ENCODE measurements at regions not wholly inside any gene's neighbourhood (a gene's known extent, or its start where the extent isn't known, plus 50 kb on each side); places are given as distances from the start of the nearest gene placed in this dataset.

DNA sequence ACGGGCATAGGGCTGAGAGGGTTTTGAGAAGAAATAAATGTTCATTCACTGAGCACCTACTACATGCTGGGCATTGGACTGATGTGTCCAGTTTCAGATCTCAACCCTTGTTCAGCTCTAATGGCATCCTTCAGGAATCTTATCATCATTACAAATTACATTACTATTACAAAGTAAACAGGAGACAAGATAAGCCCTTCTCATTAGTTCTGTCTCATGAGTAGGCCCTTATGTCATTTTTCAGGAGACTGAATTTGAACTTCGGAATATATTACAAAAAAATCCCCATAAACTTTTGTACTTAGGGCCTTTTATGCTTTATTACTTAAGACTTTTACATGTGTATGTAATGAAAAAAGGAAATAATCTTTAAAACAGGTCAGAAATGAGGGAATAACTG is 289.7 kb downstream of the BAMBI start:
- H3K27me3 ChIP-seq = no peaks in the 10 kb centered on the region
- no peaks in the 10 kb centered on the region for H3K9me3 ChIP-seq
- H3K27ac ChIP-seq = no peak overlapping the region
- TF ChIP-seq POLR2A (IDR thresholded peaks at IDR 0.05) = no peak
- TF ChIP-seq, protein P1, sequence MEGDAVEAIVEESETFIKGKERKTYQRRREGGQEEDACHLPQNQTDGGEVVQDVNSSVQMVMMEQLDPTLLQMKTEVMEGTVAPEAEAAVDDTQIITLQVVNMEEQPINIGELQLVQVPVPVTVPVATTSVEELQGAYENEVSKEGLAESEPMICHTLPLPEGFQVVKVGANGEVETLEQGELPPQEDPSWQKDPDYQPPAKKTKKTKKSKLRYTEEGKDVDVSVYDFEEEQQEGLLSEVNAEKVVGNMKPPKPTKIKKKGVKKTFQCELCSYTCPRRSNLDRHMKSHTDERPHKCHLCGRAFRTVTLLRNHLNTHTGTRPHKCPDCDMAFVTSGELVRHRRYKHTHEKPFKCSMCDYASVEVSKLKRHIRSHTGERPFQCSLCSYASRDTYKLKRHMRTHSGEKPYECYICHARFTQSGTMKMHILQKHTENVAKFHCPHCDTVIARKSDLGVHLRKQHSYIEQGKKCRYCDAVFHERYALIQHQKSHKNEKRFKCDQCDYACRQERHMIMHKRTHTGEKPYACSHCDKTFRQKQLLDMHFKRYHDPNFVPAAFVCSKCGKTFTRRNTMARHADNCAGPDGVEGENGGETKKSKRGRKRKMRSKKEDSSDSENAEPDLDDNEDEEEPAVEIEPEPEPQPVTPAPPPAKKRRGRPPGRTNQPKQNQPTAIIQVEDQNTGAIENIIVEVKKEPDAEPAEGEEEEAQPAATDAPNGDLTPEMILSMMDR (IDR thresholded peaks at IDR 0.05) = no peak
- intact Hi-C loops (cut with DNase I; ENCODE audit: low total_unique reads) = no loop called here
- no peaks in the 10 kb centered on the region for H3K4me1 ChIP-seq
- no peak overlapping the region for H3K4me3 ChIP-seq
- no peaks in the 10 kb centered on the region for H3K36me3 ChIP-seq (ENCODE audit: low read depth, missing control alignments)
- WGBS, 2 donors = 90 to 94% methylated on average over 2 of the region's 2 CpGs
- no peak for DNase-seq

DNA sequence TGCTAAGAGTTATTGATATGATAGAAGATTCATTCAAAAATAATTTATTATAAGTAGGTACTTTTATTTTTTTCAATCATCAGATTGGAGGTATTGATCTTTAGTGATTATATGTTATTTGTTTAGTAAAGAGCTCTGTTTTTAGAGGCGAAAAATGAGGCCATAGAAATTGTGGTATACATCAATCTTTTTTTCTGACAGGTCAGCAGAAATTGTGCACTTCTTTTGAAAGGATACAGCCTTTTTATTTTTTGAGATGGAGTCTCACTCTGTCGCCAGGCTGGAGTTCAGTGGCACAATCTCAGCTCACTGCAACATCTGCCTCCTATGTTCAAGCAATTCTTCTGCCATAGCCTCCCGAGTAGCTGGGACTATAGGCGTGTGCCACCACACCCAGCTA is 292.1 kb downstream of the BAMBI start:
- intact Hi-C loops (cut with DNase I; ENCODE audit: low total_unique reads) = no loop called here
- Histone ChIP-seq H3K4me1 (no peaks in the 10 kb centered on the region), H3K27me3 (no peaks in the 10 kb centered on the region), H3K27ac (no peak overlapping the region), H3K36me3 (ENCODE audit: low read depth, missing control alignments) (no peaks in the 10 kb centered on the region), H3K4me3 (no peak overlapping the region), H3K9me3 (no peaks in the 10 kb centered on the region)
- DNase-seq = no peak
- 73 to 88% methylated on average over 4 of the region's 4 CpGs for WGBS, 2 donors
- no peak for TF ChIP-seq POLR2A (IDR thresholded peaks at IDR 0.05)
- TF ChIP-seq, protein P1 (IDR thresholded peaks at IDR 0.05) = no peak

DNA sequence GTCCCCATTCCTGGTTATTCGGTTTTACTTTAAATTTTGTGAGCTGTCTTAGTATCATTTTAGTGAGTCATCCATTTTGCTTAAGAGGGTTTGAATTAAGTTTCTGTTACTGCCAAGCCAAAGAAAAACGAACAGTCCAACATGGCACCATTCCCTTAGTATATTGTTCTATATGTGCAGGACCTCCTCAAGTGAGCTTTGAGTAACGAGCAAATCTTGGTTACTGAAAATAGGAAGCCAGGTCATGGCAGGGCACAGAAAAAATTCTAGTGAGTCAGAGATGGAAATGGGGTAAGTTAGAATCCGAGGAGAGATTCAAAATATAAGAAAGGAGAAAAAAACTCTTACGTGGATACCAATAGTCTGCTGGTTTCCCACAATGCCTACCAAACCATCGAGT is 292.9 kb downstream of the BAMBI start:
- no peaks in the 10 kb centered on the region for H3K4me1 ChIP-seq
- no peak overlapping the region for H3K27ac ChIP-seq
- no peaks in the 10 kb centered on the region for H3K36me3 ChIP-seq (ENCODE audit: low read depth, missing control alignments)
- 89 to 90% methylated on average over 6 of the region's 6 CpGs for WGBS, 2 donors
- no peaks in the 10 kb centered on the region for H3K9me3 ChIP-seq
- DNase-seq = no peak
- intact Hi-C loops (cut with DNase I; ENCODE audit: low total_unique reads) = no loop called here
- no peak overlapping the region for H3K4me3 ChIP-seq
- no peak for TF ChIP-seq POLR2A (IDR thresholded peaks at IDR 0.05)
- TF ChIP-seq, protein P1 (IDR thresholded peaks at IDR 0.05) = no peak
- H3K27me3 ChIP-seq = no peaks in the 10 kb centered on the region

DNA sequence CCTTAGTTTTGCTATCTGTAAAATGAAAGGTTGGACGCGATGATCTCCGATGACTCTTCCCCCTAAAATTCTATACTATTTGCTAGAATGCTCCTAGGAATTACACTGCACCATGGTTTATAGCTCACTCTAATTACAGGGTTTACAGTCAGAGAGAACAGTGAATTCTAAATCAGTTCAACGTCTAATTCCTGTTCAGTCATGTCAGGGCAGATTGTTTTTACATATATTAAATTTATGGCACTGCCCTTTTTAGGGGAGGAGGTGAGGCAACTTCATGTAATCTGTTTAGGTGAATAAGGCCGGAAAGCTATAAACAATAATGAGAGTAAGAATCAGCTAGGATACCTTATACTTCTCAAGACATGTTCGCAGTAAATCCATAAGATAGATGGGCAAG is 293.9 kb downstream of the BAMBI start:
- WGBS, 2 donors = 92 to 94% methylated on average over 6 of the region's 6 CpGs
- no peaks in the 10 kb centered on the region for H3K27me3 ChIP-seq
- peaks cover 8% of the 10 kb centered on the region for H3K4me1 ChIP-seq
- H3K4me3 ChIP-seq = no peak overlapping the region
- intact Hi-C loops (cut with DNase I; ENCODE audit: low total_unique reads) = no loop called here
- TF ChIP-seq POLR2A (IDR thresholded peaks at IDR 0.05) = no peak
- TF ChIP-seq, protein P1 (IDR thresholded peaks at IDR 0.05) = no peak
- no peak overlapping the region for H3K27ac ChIP-seq
- no peaks in the 10 kb centered on the region for H3K36me3 ChIP-seq (ENCODE audit: low read depth, missing control alignments)
- no peaks in the 10 kb centered on the region for H3K9me3 ChIP-seq
- no peak for DNase-seq

DNA sequence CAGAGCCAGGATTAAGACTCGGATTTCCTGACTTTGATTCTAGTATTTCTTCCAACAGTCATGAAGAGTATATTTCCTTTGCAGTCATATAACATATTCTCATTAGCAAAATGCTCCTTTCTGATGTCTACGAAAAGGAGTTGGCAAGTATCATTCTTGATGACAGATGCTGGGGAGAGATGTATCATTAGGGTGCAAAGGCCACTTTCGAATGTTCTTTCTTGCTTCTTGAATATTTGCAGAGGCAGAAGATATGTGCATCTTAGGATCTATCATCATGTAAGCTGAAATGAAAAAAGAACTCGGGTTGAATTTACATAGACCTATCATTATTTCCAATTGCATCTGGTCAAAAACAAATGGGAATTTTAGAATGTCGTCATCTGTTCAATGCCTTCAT is 294.4 kb downstream of the BAMBI start:
- no peak overlapping the region for H3K4me3 ChIP-seq
- H3K27ac ChIP-seq = no peak overlapping the region
- H3K9me3 ChIP-seq = no peaks in the 10 kb centered on the region
- TF ChIP-seq, protein P1 (IDR thresholded peaks at IDR 0.05) = no peak
- no peak for TF ChIP-seq POLR2A (IDR thresholded peaks at IDR 0.05)
- no peaks in the 10 kb centered on the region for H3K36me3 ChIP-seq (ENCODE audit: low read depth, missing control alignments)
- 85 to 86% methylated on average over 5 of the region's 5 CpGs for WGBS, 2 donors
- DNase-seq = no peak
- intact Hi-C loops (cut with DNase I; ENCODE audit: low total_unique reads) = no loop called here
- no peaks in the 10 kb centered on the region for H3K27me3 ChIP-seq
- peaks cover 8% of the 10 kb centered on the region for H3K4me1 ChIP-seq
